ENCODE measurements at regions not wholly inside any gene's neighbourhood (a gene's known extent, or its start where the extent isn't known, plus 50 kb on each side); places are given as distances from the start of the nearest gene placed in this dataset.

DNA sequence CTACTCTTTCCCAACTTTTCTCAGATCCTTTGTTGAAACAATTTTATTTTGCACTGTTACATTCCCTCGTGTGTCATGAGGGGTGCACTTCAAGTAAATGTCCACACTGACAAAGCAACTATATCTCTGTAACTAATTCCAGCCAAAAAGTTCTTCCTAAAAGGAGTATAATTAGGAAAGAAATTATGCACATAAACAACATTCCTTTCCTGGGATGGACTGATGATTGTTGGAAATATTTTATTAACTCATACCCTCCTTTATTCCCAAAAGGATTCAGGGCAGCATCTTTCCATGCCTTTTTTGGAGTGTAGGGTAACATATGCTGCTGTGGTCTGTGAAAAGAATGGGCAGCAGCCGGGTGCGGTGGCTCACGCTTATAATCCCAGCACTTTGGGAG, 426.1 kb upstream of the THBS1 start:
- Histone ChIP-seq H3K27ac (ENCODE audit: low read length) (no peak overlapping the region), H3F3A (ENCODE audit: insufficient read depth, low read length, poor library complexity, severe bottlenecking) (no peaks in the 10 kb centered on the region), H4K20me1 (ENCODE audit: insufficient read depth) (no peaks in the 10 kb centered on the region), H3K4me3 (ENCODE audit: low read length) (no peak overlapping the region), H3K9ac (ENCODE audit: low read length) (no peak overlapping the region), H3K9me2 (ENCODE audit: insufficient read depth, low read length) (no peaks in the 10 kb centered on the region), H3K27me3 (ENCODE audit: insufficient read depth, low read depth, low read length) (no peaks in the 10 kb centered on the region), H3K79me2 (replicated peaks; ENCODE audit: insufficient read depth, low read length) (no peaks in the 10 kb centered on the region), H3K9me3 (ENCODE audit: low read length) (no peaks in the 10 kb centered on the region), H3K36me3 (ENCODE audit: insufficient read depth, low read length) (no peaks in the 10 kb centered on the region), H2AFZ (ENCODE audit: low read depth, low read length) (no peak overlapping the region), H3K4me2 (ENCODE audit: low read length) (no peak overlapping the region)
- TF ChIP-seq MXI1 (conservative IDR thresholded peaks at IDR 0.05; ENCODE audit: poor library complexity, severe bottlenecking) (no peak), CTCF (IDR thresholded peaks at IDR 0.05; ENCODE audit: poor library complexity, severe bottlenecking) (no peak), EZH2 (IDR thresholded peaks at IDR 0.05; ENCODE audit: borderline replicate concordance, insufficient read depth, low read length, poor library complexity, severe bottlenecking) (no peak), TAF1 (IDR thresholded peaks at IDR 0.05; ENCODE audit: low read depth) (no peak), EP300 (conservative IDR thresholded peaks at IDR 0.05; ENCODE audit: poor library complexity, severe bottlenecking) (no peak), SMC3 (conservative IDR thresholded peaks at IDR 0.05; ENCODE audit: poor library complexity) (no peak), RAD21 (conservative IDR thresholded peaks at IDR 0.05) (no peak), POLR2AphosphoS5 (IDR thresholded peaks at IDR 0.05) (no peak)
- TF ChIP-seq, protein P1, sequence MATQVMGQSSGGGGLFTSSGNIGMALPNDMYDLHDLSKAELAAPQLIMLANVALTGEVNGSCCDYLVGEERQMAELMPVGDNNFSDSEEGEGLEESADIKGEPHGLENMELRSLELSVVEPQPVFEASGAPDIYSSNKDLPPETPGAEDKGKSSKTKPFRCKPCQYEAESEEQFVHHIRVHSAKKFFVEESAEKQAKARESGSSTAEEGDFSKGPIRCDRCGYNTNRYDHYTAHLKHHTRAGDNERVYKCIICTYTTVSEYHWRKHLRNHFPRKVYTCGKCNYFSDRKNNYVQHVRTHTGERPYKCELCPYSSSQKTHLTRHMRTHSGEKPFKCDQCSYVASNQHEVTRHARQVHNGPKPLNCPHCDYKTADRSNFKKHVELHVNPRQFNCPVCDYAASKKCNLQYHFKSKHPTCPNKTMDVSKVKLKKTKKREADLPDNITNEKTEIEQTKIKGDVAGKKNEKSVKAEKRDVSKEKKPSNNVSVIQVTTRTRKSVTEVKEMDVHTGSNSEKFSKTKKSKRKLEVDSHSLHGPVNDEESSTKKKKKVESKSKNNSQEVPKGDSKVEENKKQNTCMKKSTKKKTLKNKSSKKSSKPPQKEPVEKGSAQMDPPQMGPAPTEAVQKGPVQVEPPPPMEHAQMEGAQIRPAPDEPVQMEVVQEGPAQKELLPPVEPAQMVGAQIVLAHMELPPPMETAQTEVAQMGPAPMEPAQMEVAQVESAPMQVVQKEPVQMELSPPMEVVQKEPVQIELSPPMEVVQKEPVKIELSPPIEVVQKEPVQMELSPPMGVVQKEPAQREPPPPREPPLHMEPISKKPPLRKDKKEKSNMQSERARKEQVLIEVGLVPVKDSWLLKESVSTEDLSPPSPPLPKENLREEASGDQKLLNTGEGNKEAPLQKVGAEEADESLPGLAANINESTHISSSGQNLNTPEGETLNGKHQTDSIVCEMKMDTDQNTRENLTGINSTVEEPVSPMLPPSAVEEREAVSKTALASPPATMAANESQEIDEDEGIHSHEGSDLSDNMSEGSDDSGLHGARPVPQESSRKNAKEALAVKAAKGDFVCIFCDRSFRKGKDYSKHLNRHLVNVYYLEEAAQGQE (IDR thresholded peaks at IDR 0.05; ENCODE audit: borderline replicate concordance), result no peak

DNA sequence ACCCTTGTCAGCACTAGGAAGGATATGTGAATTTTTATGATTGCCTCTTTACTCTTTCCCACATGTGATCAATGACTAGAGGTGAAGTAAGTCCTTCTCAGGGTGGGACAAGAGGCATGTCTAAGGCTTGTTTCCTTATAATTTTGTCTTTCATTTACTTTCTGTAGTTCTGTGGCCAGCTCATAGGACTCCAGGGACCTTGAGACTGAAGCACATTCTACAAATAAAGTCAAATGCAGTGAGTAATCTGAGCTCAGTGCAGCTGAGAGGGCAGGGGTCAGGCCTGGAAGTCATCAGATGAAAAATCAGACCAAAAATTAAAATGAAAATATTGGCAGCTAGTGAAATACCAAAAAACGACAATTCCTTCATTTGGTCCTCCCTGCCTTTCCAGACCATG, 424.7 kb upstream of the THBS1 start:
- Histone ChIP-seq H3K4me3 (ENCODE audit: low read length) (no peak overlapping the region), H4K20me1 (ENCODE audit: insufficient read depth) (no peaks in the 10 kb centered on the region), H3K9ac (ENCODE audit: low read length) (no peak overlapping the region), H3K27ac (ENCODE audit: low read length) (no peak overlapping the region), H3F3A (ENCODE audit: insufficient read depth, low read length, poor library complexity, severe bottlenecking) (no peaks in the 10 kb centered on the region), H3K9me2 (ENCODE audit: insufficient read depth, low read length) (no peaks in the 10 kb centered on the region), H3K79me2 (replicated peaks; ENCODE audit: insufficient read depth, low read length) (no peaks in the 10 kb centered on the region), H3K36me3 (ENCODE audit: insufficient read depth, low read length) (no peaks in the 10 kb centered on the region), H3K27me3 (ENCODE audit: insufficient read depth, low read depth, low read length) (no peaks in the 10 kb centered on the region), H3K4me2 (ENCODE audit: low read length) (no peak overlapping the region), H2AFZ (ENCODE audit: low read depth, low read length) (no peak overlapping the region), H3K9me3 (ENCODE audit: low read length) (no peaks in the 10 kb centered on the region)
- TF ChIP-seq POLR2AphosphoS5 (IDR thresholded peaks at IDR 0.05), result no peak
- TF ChIP-seq MXI1 (conservative IDR thresholded peaks at IDR 0.05; ENCODE audit: poor library complexity, severe bottlenecking), result no peak
- no peak for TF ChIP-seq SMC3 (conservative IDR thresholded peaks at IDR 0.05; ENCODE audit: poor library complexity)
- TF ChIP-seq TAF1 (IDR thresholded peaks at IDR 0.05; ENCODE audit: low read depth), result no peak
- no peak for TF ChIP-seq CTCF (IDR thresholded peaks at IDR 0.05; ENCODE audit: poor library complexity, severe bottlenecking)
- TF ChIP-seq EP300 (conservative IDR thresholded peaks at IDR 0.05; ENCODE audit: poor library complexity, severe bottlenecking), result no peak
- no peak for TF ChIP-seq EZH2 (IDR thresholded peaks at IDR 0.05; ENCODE audit: borderline replicate concordance, insufficient read depth, low read length, poor library complexity, severe bottlenecking)
- TF ChIP-seq RAD21 (conservative IDR thresholded peaks at IDR 0.05), result no peak
- TF ChIP-seq, protein P1 (IDR thresholded peaks at IDR 0.05; ENCODE audit: borderline replicate concordance), result no peak
